HG03025 (cell line): ENCODE measurements at regions not wholly inside any gene's neighbourhood (a gene's known extent, or its start where the extent isn't known, plus 50 kb on each side); places are given as distances from the start of the nearest gene placed in this dataset.

Experiments used
- ATAC-seq: cut with Tn5 transposase; IDR thresholded peaks from one replicate; pipeline ENCODE4 v1.9.1; 2021; ENCODE audit warnings: mild to moderate bottlenecking, moderate library complexity; ENCODE audit not compliant: unreplicated experiment, low FRiP score

DNA sequence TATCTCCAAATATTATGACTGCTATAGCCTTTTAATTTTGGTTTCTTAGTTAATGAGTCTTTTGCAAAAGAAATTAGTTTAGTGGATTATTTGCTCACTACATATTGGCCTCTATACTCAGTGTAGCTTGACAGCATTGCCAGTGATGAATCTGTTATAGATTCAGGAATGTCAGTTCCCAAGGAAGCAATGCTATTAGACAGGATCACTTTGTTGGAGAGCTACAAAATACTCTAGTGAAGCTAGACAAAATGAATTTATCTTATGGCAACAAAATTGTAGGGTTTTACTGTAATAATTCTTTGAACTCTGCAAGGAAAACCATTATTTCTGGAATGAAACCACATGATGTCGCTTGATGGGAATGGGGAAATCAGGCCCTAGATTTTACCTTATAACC lies 543.3 kb downstream of the SQOR start:
- ATAC-seq: no peak

DNA sequence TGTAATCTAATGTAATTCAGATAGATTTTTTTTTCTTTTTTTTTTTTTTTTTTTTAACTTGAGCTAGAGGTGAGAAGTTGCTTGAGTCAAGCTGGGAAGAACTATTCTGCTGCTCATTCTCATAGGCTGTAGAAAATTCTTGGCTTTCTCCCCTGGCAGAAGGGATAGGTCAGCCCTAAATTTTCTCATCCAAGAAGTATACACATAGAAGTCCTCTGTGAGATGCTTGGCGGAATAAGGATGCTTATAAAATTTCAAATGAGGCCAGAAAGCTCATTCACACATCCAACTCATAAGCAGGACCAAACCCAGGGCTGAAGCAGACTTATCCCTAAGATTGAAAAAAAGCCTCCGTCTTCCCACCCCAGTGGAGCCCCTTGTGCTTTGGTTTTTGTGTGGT lies 572.5 kb downstream of the SQOR start:
- no peak for ATAC-seq

DNA sequence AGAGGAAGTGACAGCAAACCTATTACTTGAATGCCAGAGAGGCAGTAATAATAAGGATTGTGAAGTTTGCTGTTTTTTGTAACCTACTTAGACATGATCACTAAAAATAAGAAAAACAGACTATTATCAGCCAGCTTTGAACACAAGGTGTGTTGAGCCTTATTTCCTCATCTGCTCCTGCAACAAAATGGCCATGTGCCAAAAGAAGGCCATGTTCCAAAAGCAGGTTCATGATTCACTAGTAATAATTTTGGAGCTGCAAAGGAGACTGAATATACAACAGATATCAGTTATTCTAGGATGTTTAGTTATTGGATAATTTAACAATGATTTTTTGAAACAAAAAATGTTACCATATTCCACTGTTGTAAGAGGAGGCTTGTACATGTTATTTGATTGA lies 578.7 kb downstream of the SQOR start:
- no peak for ATAC-seq

DNA sequence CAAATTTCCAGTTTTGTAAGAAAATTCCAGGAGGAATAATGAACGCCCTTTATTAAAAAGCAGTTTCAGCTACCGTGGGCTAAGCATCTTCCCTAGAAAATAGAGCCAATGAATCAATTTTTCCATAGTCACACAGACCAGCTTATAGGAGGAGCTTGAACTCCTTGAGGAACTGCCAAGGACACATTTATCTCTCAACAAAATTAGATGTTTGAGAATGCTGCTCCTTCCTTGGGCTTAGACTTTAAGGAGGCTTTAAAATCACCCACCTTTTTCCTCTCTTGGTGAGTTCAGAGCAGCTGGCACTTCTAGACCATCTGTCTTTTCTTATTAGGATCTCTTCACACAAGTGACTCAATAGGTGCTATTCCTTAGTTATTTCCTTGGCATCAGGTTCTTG lies 588.0 kb downstream of the SQOR start:
- no peak for ATAC-seq

DNA sequence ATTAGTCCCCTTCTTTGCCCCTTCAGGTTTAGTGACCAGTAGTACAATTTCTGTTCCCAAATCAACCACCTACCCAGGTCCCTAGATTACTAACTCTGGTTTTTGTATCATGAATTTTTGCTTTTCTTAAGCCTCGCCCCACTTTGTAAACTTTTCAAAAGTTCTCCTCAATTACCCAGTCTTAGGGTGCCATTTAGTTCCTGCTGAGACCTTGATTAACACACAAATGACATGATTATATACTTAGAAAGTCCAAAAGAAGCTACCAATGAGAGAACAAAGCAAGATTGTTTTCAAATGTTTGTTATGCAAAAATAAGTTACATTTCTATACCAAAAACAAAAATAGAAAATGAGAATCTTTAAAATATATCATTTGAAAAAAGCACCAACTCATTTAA lies 594.4 kb downstream of the SQOR start:
- ATAC-seq: no peak

DNA sequence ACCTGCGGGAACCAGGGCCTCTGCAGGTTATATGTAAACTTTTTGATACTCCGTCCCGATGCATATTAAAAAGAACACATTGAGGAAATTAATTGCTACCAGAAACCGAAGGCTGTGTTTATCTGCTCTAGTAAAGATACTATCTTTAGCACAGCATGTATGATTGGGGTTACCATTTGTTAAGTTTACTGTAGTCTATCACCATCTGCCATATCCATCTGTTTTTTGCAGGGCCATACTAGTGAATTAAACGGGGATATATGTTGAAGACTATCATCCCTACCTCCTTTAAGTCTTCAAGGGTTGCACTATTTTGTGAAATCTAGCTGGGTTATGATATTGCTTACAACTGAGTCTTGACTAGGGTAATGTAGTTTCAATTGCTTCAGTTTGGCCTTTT lies 597.0 kb downstream of the SQOR start:
- no peak for ATAC-seq

DNA sequence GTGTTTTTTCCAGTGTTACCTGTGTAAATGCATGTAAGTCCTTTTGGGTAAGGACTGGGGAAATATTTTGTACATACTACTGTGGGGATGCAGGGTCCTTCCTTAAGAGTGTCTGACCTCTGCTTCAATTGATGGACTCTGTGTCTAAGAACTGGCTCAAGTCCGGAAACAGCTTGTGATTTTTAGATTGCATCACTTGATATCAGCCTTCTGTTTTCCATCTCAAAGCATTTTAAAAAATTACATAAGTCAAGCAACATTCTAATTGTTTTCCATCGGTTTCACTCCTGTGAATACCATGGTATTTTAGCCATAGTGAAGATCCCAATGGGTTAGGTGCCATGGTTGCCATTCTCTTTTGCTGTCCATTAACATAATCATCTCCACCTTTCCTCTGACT lies 597.6 kb downstream of the SQOR start:
- no peak for ATAC-seq

DNA sequence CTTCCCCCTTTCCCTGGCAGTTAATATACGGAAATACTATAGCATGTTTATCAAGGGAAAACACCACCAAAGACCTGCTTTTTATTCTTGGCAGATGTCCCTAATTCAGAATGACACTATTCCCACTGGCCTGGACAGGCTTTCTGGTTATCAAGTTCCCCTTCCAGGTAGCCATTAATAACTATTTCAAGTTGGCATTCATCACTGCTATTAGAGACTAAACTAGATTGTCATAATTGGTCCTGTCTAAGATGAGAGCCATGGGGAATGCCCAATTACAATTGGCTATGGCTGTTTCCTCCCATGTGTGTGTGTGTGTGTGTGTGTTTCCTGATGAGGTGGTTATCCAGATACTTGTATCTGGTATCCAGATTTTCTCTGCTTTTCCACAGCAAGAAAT lies 608.1 kb downstream of the SQOR start:
- no peak for ATAC-seq

DNA sequence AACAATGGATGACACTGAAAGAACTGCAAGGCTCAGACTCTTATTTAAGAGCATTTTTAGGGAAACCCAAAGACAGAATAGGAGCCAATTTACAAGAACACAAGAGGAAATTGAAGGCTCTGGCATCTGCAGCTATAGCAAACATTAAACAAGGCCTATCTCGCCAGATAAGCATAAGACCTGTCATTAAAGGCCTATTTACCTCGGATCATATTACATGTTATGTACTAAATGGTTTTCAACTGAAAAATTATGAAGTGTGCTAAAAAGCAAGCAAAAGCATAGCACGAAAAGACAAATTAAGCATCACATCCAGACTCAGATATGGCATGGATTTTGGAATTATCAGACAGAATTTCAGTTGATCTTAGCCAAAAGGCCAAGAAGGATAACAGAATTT lies 617.1 kb downstream of the SQOR start:
- ATAC-seq: no peak

DNA sequence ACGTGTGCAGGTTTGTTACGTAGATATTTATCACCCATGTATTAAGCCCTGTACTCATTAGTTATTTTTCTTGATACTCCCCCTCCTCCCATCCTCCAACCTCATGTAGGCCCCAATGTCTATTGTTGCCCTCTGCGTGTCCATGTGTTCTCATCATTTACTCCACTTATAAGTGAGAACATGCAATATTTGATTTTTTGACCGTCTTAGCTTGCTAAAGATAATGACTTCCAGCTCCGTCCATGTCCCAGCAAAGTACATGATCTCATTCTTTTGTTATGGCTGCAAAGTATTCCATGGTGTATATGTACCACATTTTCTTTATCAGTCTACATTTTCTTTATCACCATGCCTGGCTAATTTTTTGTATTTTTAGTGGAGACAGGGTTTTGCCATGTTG lies 623.2 kb downstream of the SQOR start:
- ATAC-seq: no peak

DNA sequence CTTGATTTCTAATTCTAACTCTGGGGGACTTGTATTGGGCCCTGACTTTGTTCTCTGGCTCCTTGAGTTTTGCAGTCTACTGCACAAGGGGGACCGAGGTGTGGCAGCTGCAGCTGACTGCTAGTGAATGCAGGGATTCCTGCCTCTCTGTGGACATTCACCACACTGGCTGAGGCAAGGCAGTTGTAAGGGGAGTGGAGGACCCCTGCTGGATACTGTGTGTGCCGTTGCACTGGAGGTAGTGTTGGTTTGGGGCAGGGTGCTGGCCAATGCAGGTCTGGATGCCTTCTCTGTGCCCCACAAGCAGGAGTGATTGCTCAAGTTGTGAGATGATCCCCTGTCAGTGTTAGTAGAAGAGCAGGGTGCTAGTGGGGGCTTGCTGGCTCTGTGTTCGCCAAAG lies 626.1 kb downstream of the SQOR start:
- ATAC-seq: no peak

DNA sequence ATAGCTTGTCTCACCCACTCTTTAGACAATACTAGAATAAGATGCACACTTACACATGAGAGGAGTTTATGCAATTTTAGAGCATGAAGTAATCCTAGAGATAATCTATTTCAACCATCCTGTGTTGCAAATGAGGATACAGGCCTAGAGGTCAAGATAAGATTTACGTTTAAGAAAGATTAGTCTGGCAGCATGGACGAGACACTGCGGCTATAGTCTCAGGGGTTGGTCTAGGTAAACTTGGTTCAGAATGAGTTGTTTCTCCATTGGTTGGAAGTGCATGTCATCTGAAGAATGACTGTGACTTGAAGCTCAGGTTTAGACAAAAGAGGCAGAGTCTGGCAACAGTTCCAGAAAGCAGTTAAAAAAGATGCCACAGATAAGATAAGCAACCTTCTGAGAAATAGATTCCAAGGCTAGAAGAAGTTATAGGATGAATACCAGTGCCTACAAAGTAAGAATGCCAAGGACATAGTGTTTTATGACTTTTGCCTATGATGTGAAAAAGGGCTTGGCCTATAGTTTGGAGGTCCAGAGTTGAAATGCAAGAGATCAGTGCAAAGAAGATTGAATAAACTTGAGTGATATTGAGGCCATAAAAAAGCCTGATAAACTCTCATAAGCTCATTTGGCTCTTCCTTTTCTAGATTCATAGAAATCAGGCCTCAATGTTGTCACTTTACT lies 631.0 kb downstream of the SQOR start:
- no peak for ATAC-seq

DNA sequence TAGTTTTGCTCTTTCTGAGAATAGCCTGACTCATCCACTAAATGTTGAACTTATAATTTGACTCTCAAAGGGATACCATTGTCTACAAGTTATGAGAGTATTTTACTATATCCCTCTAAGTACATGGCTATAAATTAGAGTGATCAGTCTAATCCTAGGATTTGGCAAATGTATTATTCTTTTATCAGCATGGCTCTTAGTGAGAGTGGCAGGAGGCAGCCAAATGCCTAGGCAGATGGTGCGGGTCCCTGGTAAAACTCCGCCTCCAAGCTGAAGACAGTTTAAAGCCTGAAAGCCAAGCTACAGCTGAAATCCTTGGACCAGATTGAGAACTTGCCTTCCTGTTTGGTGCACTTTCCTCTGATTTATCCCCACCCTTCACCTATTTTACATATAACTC lies 631.8 kb downstream of the SQOR start:
- ATAC-seq: no peak

DNA sequence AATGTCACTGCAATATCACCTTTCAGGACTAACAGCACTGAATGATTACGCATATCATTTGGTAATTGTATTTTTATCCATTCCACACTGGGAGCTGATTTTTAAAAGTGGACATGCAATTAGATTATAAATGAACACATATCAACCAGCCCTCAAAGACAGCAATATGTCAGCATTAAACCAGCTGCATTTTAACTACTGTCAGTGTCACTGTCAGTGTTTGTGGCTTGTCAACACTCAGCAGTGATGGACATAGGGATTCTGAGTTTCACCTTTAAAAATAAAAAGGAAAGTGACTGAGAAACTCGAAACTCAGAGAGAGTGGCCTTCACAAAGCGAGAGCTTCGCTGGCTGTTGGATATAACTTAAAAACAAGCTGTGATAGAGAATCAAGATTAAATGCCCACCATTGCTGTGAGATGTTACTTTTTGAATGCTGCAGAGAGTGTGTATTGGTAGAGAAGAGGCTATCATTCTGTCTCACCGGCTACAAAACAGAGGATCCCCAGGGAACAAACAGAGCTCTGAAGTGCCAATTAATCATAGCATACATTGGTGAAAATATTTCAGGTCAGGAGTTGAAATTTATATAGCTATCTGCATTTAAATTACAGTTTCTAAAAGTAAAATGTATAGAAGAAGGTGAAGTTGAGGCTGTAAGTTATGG lies 635.8 kb downstream of the SQOR start:
- no peak for ATAC-seq

DNA sequence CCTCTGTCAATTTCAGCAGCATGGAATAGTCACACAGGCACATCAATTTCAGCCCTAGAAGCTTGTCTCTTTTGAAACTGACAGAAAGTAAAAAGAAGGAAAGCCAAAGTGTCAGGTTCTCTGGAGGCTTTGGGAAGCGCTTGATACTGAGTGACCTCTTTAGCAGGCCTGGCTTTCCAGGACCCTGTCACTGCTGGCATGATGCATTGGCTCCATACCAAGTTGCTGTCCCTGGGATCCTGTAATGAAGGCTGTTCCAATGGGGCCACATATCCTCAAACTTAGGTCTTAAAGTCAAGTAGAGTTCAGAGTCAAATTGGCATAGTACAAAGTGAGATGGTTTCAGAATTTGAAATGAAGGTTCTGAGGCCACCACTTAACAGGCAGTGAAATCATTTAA lies 640.9 kb downstream of the SQOR start:
- no peak for ATAC-seq

DNA sequence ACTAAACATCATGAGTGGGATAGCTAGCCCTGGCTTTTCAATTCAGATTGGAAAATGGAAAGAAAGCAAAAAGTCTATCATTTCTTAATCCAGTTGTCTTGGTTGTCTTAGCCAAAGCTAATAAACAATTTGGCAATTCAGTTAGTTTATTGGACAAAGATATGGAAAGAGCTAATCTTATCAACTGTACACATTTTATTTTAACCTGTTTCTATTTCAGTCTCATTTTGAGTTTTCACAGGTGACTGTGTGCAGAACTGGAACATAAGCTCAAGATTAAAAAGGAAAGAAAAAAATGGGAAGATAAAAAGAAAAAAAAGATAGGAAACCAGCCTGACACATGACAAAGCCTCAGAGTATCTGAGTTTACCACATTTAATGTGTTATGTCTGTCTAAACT lies 642.6 kb downstream of the SQOR start:
- no peak for ATAC-seq

DNA sequence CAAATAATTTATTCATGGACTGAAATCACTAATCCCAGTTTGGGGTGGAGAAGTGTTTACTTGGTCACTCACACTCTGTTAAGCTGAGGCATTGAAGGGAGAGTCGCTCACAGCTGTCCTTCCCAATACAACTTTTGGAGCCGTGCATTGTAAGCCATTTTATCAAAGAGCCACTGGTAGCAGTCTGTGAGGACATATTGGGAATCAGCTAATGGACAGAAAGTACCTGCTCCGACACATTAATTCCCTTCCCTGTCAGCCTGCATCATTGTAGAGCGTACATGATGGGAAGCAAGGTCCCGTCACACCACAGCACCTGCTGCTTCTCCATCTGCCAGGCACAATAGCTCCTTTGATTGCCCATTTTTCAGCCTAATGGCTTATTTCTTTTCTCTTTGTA lies 643.2 kb downstream of the SQOR start:
- ATAC-seq: no peak

DNA sequence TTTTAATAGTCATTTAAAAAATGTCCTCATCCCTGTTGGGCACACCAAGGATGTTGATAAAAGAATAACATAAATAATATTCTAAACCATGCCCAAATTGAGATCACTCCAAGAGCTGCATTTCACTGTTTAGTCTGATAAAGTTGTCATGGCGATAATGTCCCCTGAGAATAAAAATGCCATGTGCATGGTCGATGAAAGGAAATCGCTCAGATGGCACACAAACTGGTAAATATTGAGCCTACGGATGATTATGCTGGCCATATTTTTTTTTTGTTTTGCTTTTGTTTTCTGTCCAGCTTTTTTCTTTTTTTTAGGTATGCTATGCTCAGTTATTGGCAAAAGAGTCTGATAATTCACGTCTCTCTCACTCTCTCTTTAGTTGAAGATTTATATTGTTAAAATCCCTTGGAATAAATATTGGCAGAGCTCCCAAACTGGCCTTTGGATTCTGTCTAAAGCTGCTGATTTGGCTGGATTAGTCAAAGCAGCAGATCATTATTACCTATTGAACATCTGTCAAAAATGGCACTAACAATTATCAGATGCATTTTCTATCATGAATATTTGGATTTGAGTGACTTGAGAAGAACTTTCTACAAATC lies 643.8 kb downstream of the SQOR start:
- ATAC-seq: no peak

DNA sequence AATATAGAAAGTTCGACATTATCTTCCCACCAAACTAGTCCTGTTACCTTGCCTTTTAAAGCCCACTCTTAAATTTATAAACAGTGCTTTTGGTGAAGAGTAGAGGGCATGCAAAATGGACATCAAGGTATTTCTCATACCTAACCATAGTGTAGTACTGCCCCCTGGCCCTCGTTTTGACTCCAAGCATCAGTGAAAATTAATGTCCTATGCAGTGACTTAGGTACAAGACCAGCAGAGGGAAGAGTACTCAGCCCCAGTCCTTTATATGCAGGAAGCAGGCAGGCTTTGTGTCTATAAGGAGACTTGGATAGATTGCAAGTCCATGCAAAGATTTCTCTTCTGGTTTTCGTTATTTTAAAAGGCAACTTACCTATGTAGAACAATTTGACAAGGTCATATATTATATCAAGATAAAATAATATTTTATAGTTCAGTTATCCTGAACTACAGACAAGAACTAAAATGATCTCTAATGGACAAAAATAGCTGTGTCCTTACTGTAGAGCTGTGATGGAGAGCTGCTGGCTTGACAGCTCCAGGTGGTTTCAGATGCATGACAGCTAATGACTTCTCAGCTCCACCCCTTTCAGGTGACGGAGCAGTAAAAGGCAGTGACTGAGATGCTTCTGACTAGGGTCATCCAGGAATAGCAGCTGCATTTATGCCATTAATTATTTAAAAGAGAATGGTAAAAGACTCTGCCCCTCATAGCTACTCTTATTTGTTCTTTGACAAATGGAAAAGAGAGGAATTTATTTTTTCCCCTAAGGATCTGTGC lies 646.1 kb downstream of the SQOR start:
- ATAC-seq: no peak

DNA sequence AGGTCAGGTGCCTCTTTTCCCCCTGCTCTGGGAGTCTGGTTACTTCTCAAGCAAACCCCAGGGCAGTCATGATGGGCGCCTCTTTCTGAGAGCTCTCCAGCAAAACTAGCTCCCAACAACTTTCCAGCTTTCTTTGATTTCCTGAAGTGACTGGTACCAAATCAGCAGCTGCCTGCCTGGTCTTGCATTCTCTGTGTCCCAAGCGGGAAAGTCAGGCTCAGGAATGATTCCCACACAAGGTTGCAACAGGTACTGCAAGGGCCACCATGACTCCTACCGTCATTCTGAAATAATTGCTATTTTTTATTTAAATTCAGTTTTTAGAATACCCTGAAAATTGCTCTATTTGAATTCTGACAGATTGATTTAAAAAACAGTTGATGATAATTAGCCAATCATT lies 658.7 kb downstream of the SQOR start:
- no peak for ATAC-seq

DNA sequence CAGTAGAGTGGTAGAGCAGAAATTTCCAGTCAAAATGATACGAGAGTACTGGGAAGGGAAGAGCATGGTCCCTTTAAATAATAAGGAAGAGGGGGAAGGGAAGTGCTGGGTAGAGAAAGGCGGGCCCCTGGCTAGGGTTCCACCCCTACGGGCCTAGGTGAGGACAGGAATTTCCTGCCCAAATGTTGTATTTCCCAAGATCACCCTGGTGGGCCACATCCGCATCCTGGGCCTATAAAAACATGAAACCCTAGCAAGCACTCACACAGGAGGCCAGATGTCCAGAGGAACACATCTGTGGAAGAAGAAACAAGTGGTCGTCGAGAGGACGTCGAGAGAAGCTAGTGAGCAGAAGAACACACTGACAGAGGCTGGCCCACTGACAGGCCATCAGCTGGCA lies 661.2 kb downstream of the SQOR start:
- no peak for ATAC-seq
